ENCODE measurements at regions not wholly inside any gene's neighbourhood (a gene's known extent, or its start where the extent isn't known, plus 50 kb on each side); places are given as distances from the start of the nearest gene placed in this dataset.

- TF ChIP-seq, protein P1, sequence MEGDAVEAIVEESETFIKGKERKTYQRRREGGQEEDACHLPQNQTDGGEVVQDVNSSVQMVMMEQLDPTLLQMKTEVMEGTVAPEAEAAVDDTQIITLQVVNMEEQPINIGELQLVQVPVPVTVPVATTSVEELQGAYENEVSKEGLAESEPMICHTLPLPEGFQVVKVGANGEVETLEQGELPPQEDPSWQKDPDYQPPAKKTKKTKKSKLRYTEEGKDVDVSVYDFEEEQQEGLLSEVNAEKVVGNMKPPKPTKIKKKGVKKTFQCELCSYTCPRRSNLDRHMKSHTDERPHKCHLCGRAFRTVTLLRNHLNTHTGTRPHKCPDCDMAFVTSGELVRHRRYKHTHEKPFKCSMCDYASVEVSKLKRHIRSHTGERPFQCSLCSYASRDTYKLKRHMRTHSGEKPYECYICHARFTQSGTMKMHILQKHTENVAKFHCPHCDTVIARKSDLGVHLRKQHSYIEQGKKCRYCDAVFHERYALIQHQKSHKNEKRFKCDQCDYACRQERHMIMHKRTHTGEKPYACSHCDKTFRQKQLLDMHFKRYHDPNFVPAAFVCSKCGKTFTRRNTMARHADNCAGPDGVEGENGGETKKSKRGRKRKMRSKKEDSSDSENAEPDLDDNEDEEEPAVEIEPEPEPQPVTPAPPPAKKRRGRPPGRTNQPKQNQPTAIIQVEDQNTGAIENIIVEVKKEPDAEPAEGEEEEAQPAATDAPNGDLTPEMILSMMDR (IDR thresholded peaks at IDR 0.05) = no peak
- TF ChIP-seq POLR2A (IDR thresholded peaks at IDR 0.05) = no peak
These were observed 257.0 kb downstream of the IPO8 start for GRCh38 chr12:30438601-30439041.

All from testis (tissue), 2 donors.